ENCODE measurements at regions not wholly inside any gene's neighbourhood (a gene's known extent, or its start where the extent isn't known, plus 50 kb on each side); places are given as distances from the start of the nearest gene placed in this dataset.
"Not testable (repeated sequence)": the region's sequence is repeated elsewhere in the genome, so short reads cannot be mapped to it uniquely, and the experiment has no call there.

- H3K4me3 ChIP-seq (ENCODE audit: low read length) = no peak overlapping the region
- no peak for DNase-seq (ENCODE audit: low read depth, low spot score)
Measured at GRCh38 chrX:734362-734761, 103.8 kb downstream of the SHOX start.

- DNase-seq (ENCODE audit: low read depth, low spot score) = no peak
Measured at GRCh38 chrX:733961-734360, 103.4 kb downstream of the SHOX start.

GRCh38 chrX:729583-730409 is 99.2 kb downstream of the SHOX start:
- no peak for DNase-seq (ENCODE audit: low read depth, low spot score)

More at GRCh38 chrX:733961-734360, 103.4 kb downstream of the SHOX start:
- no peak overlapping the region for H3K4me3 ChIP-seq (ENCODE audit: low read length)

GRCh38 chrX:729101-729500 is 98.5 kb downstream of the SHOX start:
- not testable (repeated sequence) for H3K4me3 ChIP-seq (ENCODE audit: low read length); DNase-seq (ENCODE audit: low read depth, low spot score)

More at GRCh38 chrX:729583-730409, 99.2 kb downstream of the SHOX start:
- no peak overlapping the region for H3K4me3 ChIP-seq (ENCODE audit: low read length)

GRCh38 chrX:728639-729038 is 98.0 kb downstream of the SHOX start:
- not testable (repeated sequence) for DNase-seq (ENCODE audit: low read depth, low spot score); H3K4me3 ChIP-seq (ENCODE audit: low read length)

- DNase-seq (ENCODE audit: low read depth, low spot score) = no peak
- H3K4me3 ChIP-seq (ENCODE audit: low read length) = no peak overlapping the region
Measured at GRCh38 chrX:727738-728621, 97.4 kb downstream of the SHOX start.

GRCh38 chrX:725971-726370 is 95.4 kb downstream of the SHOX start:
- H3K4me3 ChIP-seq (ENCODE audit: low read length) = no peak overlapping the region
- no peak for DNase-seq (ENCODE audit: low read depth, low spot score)

GRCh38 chrX:724256-724655 is 93.7 kb downstream of the SHOX start:
- no peak for DNase-seq (ENCODE audit: low read depth, low spot score)
- no peak overlapping the region for H3K4me3 ChIP-seq (ENCODE audit: low read length)

- H3K4me3 ChIP-seq (ENCODE audit: low read length) = no peak overlapping the region
- no peak for DNase-seq (ENCODE audit: low read depth, low spot score)
Measured at GRCh38 chrX:723781-724180, 93.2 kb downstream of the SHOX start.

GRCh38 chrX:721354-721753 is 90.8 kb downstream of the SHOX start:
- H3K4me3 ChIP-seq (ENCODE audit: low read length) = no peak overlapping the region
- no peak for DNase-seq (ENCODE audit: low read depth, low spot score)

GRCh38 chrX:720825-721224 is 90.2 kb downstream of the SHOX start:
- no peak overlapping the region for H3K4me3 ChIP-seq (ENCODE audit: low read length)
- DNase-seq (ENCODE audit: low read depth, low spot score) = no peak

- DNase-seq (ENCODE audit: low read depth, low spot score) = no peak
- no peak overlapping the region for H3K4me3 ChIP-seq (ENCODE audit: low read length)
Measured at GRCh38 chrX:720250-720649, 89.7 kb downstream of the SHOX start.

- no peak overlapping the region for H3K4me3 ChIP-seq (ENCODE audit: low read length)
- no peak for DNase-seq (ENCODE audit: low read depth, low spot score)
Measured at GRCh38 chrX:716136-716535, 85.5 kb downstream of the SHOX start.

GRCh38 chrX:714131-714530 is 83.5 kb downstream of the SHOX start:
- DNase-seq (ENCODE audit: low read depth, low spot score) = no peak
- no peak overlapping the region for H3K4me3 ChIP-seq (ENCODE audit: low read length)
